Stimulated activated CD8-positive, alpha-beta memory T cell treated with anti-CD3 and anti-CD28 coated beads, Interleukin-2, amount 100 ng/mL, for 48 hours (primary cell): ENCODE measurements at regions not wholly inside any gene's neighbourhood (a gene's known extent, or its start where the extent isn't known, plus 50 kb on each side); places are given as distances from the start of the nearest gene placed in this dataset.

ENCODE experiments used
- DNase-seq, 2 donors: peaks; one replicate each; pipeline ENCODE4 v3.0.0-alpha.2; 2020; ENCODE audit warnings: low read depth in 2 of 2

DNA sequence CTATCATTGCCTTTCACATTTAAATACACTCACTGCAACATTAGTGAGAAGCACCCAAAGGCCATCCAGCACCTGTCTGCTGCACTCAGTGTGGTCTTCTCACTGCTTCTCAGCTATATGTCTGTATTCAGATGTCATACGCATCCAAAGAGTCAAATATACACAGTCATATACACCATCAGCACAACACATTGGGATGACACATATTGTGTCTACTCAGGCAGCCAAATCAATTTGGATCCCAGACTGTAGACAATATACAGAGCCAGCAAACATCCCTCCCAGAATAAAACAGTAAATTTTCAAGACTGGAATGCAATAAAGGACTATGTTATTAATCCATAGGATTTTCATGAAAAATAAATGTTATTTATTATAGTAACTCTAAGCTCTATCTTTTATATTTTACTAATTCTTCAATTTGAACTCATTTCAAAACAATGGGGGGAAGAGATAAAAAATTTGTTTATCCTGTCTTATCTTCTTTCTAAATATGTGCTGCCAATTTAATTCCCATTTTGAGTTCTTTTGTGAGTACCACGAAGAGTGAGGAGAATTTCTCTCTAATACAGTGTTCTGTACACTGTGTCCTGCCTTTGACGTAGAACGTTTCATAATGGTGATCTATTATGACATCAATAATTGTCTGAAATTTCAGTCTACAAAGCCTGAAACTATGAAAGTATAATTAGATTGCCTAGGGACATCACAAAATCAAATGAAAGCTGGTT is 602.2 kb upstream of the CXADR start:
- DNase-seq = no peak

DNA sequence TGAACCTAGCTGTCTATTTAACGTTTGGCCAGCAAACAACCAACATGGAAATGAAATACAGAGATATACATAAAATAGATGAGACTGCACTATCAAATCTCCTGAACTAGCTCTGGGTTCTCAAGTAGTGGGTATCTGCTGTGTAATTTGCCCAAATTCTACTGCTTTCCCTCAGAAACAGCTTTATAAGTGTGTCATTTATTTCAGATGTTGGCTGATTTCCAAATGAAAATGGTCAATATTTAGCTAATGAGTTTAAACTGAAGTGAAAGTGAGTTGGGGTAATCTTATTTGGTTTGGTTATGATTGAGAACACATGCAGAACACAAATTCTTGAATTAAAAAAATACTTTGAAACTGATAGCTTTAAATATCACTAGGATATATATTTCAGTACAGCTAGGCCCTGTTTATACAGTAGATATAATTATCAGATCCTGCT is 601.7 kb upstream of the CXADR start:
- DNase-seq = no peak

DNA sequence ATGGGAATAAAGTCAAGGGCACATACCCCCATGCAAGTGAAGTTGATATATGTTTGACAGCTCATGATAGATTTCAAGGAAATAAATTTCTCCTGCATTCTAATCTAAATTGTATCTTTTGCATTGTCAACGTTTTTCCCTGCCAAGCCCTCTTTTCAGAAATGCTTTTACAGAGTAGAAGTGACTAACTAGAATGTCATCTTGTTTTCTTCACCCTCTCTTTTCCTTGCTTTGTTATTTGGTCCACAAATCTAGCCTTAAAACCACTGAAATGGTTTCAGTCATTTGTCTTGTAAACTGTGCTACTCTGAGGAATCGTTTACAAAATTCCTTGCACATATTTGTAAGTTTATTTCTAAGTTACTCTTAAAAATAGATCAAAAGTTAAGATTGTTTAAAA is 600.8 kb upstream of the CXADR start:
- DNase-seq = no peak

- DNase-seq = no peak
These were observed 599.8 kb upstream of the CXADR start for GRCh38 chr21:16913010-16913409.

DNA sequence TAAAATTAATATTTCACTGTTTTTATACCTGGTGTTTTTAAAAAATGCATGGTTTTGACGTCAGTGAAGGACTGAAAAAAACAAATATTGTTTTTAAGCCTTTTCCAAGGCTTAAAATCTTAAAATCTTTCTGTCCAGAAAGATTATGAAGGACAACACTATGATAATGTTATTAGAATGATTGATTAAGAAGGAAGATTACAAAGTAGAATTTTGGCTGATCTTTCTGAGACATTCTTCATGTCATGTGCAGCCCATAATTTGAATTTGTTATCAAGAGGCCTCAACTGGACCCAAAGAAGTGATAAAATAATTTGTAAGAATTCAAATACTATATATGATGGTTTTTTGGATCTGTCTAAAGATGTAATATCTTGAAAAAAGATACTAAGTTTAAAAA is 584.4 kb upstream of the CXADR start:
- no peak for DNase-seq

- DNase-seq = no peak
These were observed 580.5 kb upstream of the CXADR start for GRCh38 chr21:16932314-16932713.

DNA sequence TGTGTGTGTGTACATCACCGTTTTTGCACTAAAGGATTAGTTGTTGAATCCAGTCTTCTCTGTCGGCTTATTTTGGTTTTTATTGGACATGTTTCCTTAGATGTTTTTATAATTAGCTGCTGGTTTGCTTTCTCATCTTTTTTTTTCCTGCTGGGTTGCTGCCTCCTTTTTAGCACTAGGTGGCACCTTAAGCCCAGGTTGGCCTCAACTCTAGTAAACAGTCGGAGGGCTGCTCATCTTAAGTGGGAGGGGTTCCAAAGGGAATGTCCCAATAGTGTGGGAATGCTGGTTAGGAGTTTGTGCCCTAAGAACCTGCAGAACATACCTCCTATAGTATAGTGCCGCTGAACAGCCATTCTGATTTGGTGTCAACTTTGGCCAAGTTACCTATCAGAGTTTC is 570.1 kb upstream of the CXADR start:
- no peak for DNase-seq

GRCh38 chr21:16943231-16943630 is 569.6 kb upstream of the CXADR start:
- DNase-seq = no peak

- no peak for DNase-seq
These were observed 567.3 kb upstream of the CXADR start for GRCh38 chr21:16945580-16945979.

DNA sequence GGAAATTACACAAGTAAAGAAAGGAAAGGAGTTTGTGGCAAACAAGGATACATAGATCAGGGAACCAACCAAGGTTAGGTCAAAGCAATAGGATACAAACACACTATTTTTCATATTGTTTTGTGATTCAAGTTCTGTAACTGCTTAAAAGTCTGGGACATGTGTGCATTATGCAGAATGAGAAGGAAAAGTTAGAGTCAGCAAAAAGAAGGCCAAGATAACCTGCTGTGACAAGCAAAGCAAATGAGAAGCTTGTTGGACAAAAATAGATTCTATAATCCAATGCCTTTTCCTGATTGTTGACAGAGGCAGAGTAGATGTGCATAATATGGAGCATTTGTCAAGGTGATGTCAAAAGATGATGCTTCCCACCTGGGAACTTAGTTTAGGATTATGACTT is 556.0 kb upstream of the CXADR start:
- no peak for DNase-seq

DNA sequence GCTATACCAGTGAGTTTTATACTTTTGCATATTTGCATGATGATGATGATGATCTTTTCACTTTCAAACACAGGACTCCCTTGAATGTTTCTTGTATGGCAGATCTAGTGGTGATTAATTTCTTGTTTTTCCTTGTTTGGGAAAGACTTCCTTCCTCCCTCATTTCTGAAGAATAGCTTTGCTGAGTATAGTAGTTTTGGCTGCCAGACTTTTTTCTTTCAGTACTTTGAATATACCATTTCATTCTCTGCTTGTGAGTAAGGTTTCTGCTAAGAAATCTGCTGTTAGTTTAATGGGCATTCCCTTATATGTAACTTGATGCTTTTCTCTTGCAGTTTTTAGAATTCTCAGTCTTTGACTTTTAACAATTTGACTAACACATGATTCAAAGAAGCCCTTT is 547.4 kb upstream of the CXADR start:
- DNase-seq = no peak

DNA sequence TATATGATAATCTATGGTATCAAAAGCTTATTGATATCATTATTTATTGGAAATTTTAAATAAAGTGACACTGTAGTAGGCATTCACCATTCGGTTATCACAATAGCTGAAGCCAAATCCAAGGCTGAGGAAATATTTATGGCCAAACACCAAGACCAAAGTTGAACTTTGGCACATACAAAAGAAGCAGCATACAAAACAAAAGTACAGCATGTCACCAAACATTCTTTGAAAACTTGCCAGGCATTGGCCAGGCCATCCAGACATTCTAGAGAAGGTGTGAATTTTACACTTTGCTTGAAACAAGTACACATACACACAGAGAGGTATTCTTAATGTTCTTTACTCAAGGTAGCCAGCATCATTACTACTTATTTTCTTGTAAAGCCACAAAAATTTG is 544.4 kb upstream of the CXADR start:
- no peak for DNase-seq

DNA sequence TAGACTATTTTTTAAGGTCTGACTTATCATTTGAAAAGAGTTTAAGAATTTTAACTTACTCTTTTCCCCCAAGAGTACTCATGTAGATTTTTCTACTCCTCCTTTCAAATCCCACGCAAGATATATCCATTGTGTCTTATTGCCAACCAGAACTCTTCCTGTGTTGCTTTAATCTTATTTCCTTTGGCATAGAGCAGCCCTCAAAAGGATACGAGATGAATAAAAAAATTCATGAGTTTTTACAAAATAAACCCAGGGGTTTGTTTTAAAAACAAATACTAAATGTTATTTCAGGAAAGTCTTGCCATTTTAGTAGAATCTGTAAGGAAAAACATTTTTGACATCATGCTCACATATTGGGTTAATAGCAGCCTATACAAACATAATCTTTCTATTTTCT is 543.2 kb upstream of the CXADR start:
- no peak for DNase-seq

DNA sequence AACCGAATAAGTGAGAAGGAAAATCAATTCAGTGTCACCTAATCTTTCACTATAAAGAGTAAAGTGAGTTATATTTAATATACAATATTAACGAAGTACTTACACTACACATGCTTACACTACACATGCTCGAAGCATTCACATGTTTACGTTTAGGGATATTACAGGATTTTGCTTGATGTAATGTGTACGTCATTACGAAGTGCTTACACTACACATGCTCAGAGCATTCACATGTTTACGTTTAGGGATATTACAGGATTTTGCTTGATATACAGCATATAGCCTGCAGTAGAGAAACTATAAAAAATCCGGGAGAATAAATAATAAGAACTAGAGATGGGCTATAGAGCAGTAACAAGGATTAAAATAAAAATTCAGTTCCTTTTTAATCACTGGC is 538.8 kb upstream of the CXADR start:
- no peak for DNase-seq

- no peak for DNase-seq
These were observed 536.6 kb upstream of the CXADR start for GRCh38 chr21:16976193-16976592.

DNA sequence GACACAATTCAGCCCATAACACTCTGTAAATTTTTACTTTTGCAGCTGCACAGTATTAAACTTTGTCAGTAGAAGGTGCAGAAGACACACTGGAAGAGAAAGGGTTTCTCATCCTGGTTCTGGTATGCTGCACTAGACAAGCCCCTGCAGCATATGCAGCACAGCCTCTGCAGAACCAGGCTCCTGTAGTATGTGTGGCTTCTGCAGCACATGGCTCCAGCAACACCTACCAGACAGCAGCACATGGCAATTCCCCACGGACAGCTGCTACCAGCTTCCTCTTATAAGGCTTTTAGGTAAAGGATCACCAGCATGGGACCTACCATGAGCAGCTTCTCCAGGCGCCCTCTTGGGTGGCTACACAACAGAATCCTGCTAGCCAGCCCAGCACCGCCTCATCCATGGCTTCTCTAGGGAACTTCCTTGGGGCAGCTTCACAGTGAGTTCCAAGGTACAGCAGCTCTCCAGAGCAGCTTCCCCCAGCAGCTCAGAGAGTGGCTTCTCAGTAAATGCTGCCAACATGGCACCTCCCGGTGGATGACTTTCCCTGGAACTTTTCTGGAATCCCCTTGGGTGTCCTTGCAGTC is 534.4 kb upstream of the CXADR start:
- no peak for DNase-seq

- DNase-seq = no peak
These were observed 533.3 kb upstream of the CXADR start for GRCh38 chr21:16979574-16979973.

GRCh38 chr21:16983420-16983819 is 529.4 kb upstream of the CXADR start:
- DNase-seq = no peak

GRCh38 chr21:16992448-16992847 is 520.4 kb upstream of the CXADR start:
- no peak for DNase-seq

DNA sequence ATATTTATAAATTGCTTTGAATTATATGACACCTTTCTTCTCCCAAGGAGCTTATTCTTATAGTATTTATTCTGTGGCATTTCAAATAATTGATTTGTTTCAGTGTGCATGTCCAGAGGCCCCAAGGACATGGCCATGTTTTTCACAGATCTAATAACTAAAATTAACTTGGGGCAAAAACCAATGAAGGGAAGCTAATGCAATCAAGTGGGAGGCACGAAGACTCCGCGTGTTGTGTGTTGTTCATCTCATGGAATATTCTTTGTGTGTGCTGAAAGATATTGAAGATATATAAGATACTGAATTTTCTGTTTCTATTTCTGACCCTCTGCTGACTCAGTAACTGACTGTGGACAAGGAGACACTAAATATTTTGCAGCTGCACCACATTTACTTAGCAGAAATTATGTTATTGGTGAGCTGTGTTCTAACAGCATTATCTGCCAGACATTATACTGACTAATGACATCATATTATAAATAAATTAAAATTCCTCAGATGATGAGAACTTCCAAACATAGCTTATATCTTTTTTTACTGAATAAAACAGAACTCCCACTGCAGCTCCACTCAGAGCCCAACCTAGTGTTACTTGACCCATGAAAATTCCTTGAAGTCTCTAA is 519.3 kb upstream of the CXADR start:
- DNase-seq = no peak

- DNase-seq = no peak
These were observed 510.1 kb upstream of the CXADR start for GRCh38 chr21:17002594-17003257.

DNA sequence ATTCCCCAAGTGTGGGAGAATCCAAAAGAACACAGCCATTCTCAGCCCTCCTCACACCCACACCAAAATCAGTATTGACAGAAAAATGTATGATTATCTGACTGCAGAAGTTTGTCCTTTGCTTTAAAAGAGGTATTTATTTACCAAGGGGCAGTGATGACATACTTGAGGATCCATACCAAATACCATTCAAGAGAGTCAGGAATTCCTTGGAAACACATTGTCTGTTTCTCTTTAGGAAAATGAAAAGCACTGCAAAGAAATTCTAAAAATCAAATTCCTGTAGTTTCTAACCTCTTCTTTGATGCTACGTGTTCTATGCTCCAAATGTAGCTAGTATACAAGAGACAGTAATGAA is 509.6 kb upstream of the CXADR start:
- no peak for DNase-seq
